NCI-H2107 (cell line): ENCODE measurements at regions not wholly inside any gene's neighbourhood (a gene's known extent, or its start where the extent isn't known, plus 50 kb on each side); places are given as distances from the start of the nearest gene placed in this dataset.
"Not testable (repeated sequence)": the region's sequence is repeated elsewhere in the genome, so short reads cannot be mapped to it uniquely, and the experiment has no call there.

ENCODE experiments used
- DNase-seq: peaks from one replicate; lab custom pipeline; 2025; lab: John Stamatoyannopoulos, UW

- DNase-seq = no peak
Observed at GRCh38 chr18:43982582-43982981, 698.1 kb upstream of the SETBP1 start.

GRCh38 chr18:43987061-43987460 is 693.6 kb upstream of the SETBP1 start:
- not testable (repeated sequence) for DNase-seq

DNA sequence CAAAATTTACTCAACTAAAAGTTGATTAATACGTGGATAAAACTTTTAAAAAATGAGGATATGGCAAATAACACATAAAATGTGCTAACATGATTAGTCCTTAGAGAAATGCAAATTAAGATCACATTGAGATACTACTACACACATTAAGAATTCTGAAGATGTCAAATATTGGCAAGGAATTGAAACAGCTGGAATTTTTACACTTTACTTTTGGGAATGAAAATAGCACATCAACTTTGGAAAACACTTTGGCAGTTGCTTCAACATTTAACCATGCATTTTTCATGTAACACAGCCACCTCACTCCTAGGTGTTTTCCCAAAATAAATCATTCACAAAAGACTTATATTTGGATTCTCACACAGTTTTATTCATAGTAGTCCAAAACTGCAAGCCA is 687.9 kb upstream of the SETBP1 start:
- no peak for DNase-seq

GRCh38 chr18:43994381-43994780 is 686.3 kb upstream of the SETBP1 start:
- no peak for DNase-seq

- no peak for DNase-seq
Observed at GRCh38 chr18:44013871-44014270, 666.8 kb upstream of the SETBP1 start.

DNA sequence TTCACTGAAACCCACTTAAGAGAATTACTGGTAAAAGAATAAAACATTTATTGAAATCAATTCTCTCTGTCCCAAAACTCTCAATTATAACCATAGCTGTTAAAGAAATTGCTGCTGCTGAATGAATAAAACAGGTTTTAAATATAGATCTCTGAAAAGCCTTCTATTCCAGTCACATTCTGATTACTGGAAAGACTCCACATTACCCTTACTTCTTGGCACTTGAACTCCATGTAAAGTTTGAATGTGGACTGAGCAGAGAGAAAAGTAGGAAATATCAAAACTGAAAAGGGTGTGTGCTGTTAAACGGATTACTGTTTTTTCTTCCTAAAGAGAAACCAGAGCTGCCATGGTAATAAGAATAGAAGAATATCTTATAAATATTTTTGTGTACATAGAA is 655.3 kb upstream of the SETBP1 start:
- DNase-seq = no peak

DNA sequence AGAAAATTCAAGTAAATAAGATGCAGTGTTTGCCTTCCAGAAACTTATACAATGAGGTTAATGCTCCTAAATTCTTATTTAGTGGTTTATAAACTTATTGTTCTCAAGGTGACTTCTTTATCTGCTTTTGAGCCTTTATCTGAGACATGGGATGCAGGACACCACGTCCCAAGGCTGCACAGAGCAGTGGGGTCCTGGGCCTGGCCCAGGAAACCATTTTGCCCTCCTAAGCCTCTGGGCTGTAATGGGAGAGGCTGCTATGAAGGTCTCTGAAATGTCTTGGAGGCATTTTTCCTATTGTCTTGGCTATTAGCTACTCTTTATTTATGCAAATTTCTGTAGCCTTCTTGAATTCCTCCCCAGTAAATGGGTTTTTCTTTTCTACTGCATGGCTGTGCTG is 652.6 kb upstream of the SETBP1 start:
- DNase-seq = no peak

DNA sequence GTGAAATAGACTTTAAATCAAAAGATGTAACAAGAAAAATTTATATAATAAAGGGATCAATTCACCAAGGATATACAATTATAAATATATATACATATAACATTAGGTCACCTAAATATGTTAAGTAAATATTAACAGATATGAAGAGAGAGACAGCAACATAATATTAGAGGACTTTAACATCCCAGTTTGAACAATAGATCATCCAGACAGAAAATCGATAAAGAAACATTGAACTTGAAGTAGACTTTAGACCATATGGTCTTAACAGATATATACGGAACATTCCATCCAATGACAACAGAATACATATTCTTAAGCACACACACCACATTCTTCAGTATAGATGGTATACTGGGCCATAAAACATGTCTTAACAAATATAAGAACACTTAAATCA is 649.6 kb upstream of the SETBP1 start:
- DNase-seq = no peak

GRCh38 chr18:44033144-44033701 is 647.5 kb upstream of the SETBP1 start:
- no peak for DNase-seq

DNA sequence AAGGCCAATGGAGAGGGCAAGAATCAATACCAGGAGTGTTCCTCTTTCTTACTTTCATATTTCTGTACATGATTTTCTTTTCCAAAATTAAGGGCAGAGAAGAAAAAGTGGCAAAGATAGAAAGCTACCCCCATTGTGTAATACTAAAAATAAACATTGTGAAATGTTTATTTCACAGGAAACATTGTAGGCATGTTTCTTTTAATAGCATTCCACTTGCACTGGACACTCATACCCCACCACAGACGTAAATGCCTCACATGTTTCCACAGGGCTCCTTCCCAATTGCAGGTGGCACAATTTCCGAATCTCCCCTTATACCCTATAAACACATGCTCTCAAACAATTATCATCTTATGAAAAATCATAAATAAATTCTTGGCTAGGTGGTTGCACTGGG is 645.1 kb upstream of the SETBP1 start:
- no peak for DNase-seq

DNA sequence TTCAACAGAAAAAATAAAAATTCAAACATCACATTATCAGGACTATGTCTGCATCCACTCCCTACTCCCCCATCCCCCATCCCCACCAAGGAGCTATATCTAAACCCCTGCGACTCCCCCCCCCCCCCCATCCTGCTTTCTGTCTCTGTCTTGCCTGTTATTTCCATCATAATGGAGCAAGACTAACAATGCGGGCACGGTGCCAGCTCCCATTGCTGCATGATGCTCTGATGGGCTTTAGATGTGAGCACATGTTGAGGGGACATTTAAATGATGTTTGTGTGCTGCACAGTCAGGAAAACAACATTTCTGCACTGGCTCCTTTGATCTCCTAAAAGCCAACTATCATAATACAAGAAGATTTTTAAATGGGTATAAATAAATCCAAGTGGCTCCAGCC is 644.2 kb upstream of the SETBP1 start:
- no peak for DNase-seq

- no peak for DNase-seq
Observed at GRCh38 chr18:44039216-44039615, 641.5 kb upstream of the SETBP1 start.

GRCh38 chr18:44039826-44040225 is 640.9 kb upstream of the SETBP1 start:
- DNase-seq = no peak

GRCh38 chr18:44041553-44041952 is 639.1 kb upstream of the SETBP1 start:
- DNase-seq = no peak

GRCh38 chr18:44041961-44042360 is 638.7 kb upstream of the SETBP1 start:
- DNase-seq = no peak

- DNase-seq = no peak
Observed at GRCh38 chr18:44046376-44046975, 634.2 kb upstream of the SETBP1 start.

GRCh38 chr18:44047585-44047984 is 633.1 kb upstream of the SETBP1 start:
- no peak for DNase-seq

- no peak for DNase-seq
Observed at GRCh38 chr18:44048435-44048834, 632.3 kb upstream of the SETBP1 start.

DNA sequence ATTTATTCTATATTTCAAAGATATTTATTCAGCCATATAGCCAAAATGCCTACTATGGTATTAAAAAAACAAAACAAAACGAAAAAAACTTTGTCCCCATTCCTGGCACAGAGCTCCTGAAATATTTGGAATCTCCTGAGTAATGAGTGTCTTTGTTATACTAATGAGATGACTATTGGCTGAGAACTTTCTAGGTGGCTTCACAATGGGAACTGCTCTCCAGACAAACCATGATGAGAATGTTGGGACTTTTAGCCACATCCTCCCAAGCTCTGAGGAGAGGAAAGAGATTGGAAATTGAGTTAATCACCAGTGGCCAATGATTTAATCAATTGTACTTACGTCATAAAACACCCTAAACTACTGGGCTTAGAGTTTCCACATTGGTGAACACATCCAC is 631.8 kb upstream of the SETBP1 start:
- DNase-seq = no peak

DNA sequence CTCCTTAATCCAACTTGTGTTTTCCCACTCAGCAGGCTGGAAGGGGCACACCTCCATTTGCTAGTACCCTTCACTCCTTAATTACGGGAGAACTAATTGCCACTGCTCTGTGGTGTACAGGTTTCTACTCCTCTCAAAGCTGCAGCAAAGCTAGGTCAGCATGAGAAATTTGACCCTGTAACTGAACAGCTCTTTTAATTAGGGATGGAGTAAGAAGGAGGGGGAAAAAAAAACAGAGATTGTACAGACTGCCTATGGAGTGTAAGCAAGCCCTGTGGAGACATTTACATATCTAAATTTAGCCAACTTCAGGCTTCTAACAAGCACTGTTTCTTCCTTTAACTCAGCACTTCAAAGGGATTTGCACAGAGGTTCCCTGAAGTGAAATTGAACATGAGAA is 629.7 kb upstream of the SETBP1 start:
- no peak for DNase-seq

- no peak for DNase-seq
Observed at GRCh38 chr18:44054514-44054913, 626.2 kb upstream of the SETBP1 start.

DNA sequence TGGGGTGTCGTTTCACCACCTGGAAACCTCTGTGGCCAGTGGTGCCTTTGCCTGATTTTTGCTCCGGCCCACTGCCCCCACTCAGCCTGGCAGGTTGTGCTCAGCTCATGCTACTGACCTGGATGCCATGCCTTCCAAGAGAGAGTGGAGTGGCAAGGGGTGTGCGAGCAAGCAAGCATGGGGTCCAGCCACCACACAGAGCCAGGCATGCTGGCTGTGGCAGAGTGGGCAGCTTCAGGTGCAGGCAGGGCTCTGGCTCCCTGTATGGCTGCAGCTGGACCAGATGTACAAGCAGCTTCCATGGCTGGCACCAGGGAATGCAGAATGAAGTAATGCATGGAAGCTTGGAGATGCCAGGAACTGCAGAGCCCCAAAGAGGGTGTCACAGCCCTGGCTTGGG is 620.5 kb upstream of the SETBP1 start:
- no peak for DNase-seq

- no peak for DNase-seq
Observed at GRCh38 chr18:44061438-44061837, 619.2 kb upstream of the SETBP1 start.

DNA sequence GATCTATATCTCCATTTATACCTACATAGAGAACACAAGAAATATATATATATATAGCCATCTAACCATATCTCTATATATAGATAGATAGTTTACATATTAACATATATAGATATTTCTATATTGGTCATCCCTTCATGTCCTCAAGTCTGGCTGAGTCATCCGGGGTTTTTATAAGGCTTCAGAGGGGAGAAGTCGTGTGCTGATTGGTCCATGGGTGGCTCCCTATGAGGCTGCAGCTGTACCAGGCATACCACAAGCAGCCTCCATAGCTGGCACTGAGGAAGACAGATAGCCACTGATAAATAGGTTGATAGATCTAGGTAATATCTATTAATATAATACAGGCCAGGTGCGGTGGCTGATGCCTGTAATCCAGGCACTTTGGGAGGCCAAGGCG is 618.3 kb upstream of the SETBP1 start:
- no peak for DNase-seq
